SU-DHL-6 (cell line): ENCODE measurements at regions not wholly inside any gene's neighbourhood (a gene's known extent, or its start where the extent isn't known, plus 50 kb on each side); places are given as distances from the start of the nearest gene placed in this dataset.
"Not testable (repeated sequence)": the region's sequence is repeated elsewhere in the genome, so short reads cannot be mapped to it uniquely, and the experiment has no call there.

Experiments
- H2AFZ ChIP-seq: fragments of 200-600 bp; sonication (generic); 2 replicates; pipeline ENCODE4 v1.6.1; 2014; ENCODE audit warnings: low read depth, mild to moderate bottlenecking, moderate library complexity, mixed read lengths, antibody characterized with exemption, low read length; ENCODE audit not compliant: severe bottlenecking
- H3F3A ChIP-seq: fragments of 200-600 bp; shearing (Covaris generic); 2 replicates; pipeline ENCODE4 v1.6.0; 2016; ENCODE audit warnings: antibody characterized with exemption, mild to moderate bottlenecking; ENCODE audit not compliant: insufficient read depth
- H3K27ac ChIP-seq: fragments of 200-600 bp; sonication (generic); 2 replicates; pipeline ENCODE4 v1.5.1; 2016; ENCODE audit warnings: low read depth, mild to moderate bottlenecking, low read length, moderate library complexity, mixed read lengths
- H3K27me3 ChIP-seq: fragments of 200-600 bp; sonication (generic), shearing (Covaris generic); 2 replicates; pipeline ENCODE4 v1.6.0; 2014; ENCODE audit warnings: mild to moderate bottlenecking, low read length
- H3K36me3 ChIP-seq: fragments of 200-600 bp; sonication (generic); 2 replicates; pipeline ENCODE4 v1.6.1; 2014; ENCODE audit warnings: mild to moderate bottlenecking, low read length, mixed read lengths
- H3K4me2 ChIP-seq: fragments of 300-600, 200-600 bp; shearing (Covaris generic), sonication (generic); 2 replicates; pipeline ENCODE4 v1.6.0; 2014; ENCODE audit warnings: low read length, low read depth, mild to moderate bottlenecking; ENCODE audit not compliant: poor library complexity, severe bottlenecking
- H3K4me3 ChIP-seq: fragments of 200-600 bp; sonication (generic); 2 replicates; pipeline ENCODE4 v1.5.1; 2014; ENCODE audit warnings: antibody characterized with exemption, low read length, mild to moderate bottlenecking, mixed read lengths; ENCODE audit not compliant: insufficient read depth, poor library complexity, severe bottlenecking
- H3K79me2 ChIP-seq: fragments of 200-600 bp; sonication (generic); 2 replicates; pipeline ENCODE4 v1.6.1; 2014; ENCODE audit warnings: mild to moderate bottlenecking, low read length, moderate library complexity; ENCODE audit not compliant: insufficient read depth
- H3K9ac ChIP-seq: fragments of 200-600 bp; sonication (generic); 2 replicates; pipeline ENCODE4 v1.7.0; 2014; ENCODE audit warnings: mild to moderate bottlenecking, low read length
- H3K9me2 ChIP-seq: fragments of 200-600 bp; sonication (generic); replicated peaks from 2 replicates; pipeline ENCODE4 v1.6.1; 2014; ENCODE audit warnings: low read length; ENCODE audit not compliant: insufficient read depth
- H3K9me3 ChIP-seq: fragments of 200-600 bp; sonication (generic); 2 replicates; pipeline ENCODE4 v1.6.1; 2014; ENCODE audit warnings: low read length, mixed read lengths; ENCODE audit not compliant: insufficient read depth
- H4K20me1 ChIP-seq: fragments of 200-600 bp; sonication (generic); 2 replicates; pipeline ENCODE4 v1.6.1; 2014; ENCODE audit warnings: low read depth, mild to moderate bottlenecking, antibody characterized with exemption, low read length, moderate library complexity, mixed read lengths

DNA sequence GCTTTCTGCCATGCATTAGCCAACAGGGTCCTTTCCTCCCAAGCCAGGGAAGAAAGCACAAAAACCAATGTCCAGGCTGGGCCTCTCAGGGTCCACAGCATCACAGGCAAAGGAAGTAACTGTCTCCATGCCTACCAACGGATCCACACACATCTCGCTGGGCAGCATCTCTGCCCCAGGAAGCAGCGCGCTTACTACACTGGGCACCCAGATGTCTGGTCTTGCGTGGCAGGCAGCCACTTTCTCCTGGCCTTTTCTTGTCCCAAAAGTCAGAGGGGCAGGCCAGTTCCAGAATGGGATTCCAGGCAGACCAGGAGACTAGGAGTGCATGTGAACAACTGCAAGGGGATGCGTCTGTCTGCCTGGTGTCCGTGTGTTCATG is 153.3 kb upstream of the PLGLB2 start:
- H3K27ac ChIP-seq, H3K9me2 ChIP-seq, H2AFZ ChIP-seq, H3K4me2 ChIP-seq, H3K79me2 ChIP-seq, H3F3A ChIP-seq, H3K36me3 ChIP-seq, H3K9ac ChIP-seq, H3K4me3 ChIP-seq, H4K20me1 ChIP-seq, H3K9me3 ChIP-seq, H3K27me3 ChIP-seq: not testable (repeated sequence)

- not testable (repeated sequence) for H3K4me3 ChIP-seq, H3K9me2 ChIP-seq, H3K79me2 ChIP-seq, H3K27ac ChIP-seq, H3K36me3 ChIP-seq, H3F3A ChIP-seq, H3K27me3 ChIP-seq, H4K20me1 ChIP-seq, H3K9me3 ChIP-seq, H3K4me2 ChIP-seq, H2AFZ ChIP-seq, H3K9ac ChIP-seq
These were observed 152.9 kb upstream of the PLGLB2 start for GRCh38 chr2:87595017-87595416.

GRCh38 chr2:87600961-87601360 is 146.9 kb upstream of the PLGLB2 start:
- H2AFZ ChIP-seq, H3K9me3 ChIP-seq, H3K79me2 ChIP-seq, H3K4me2 ChIP-seq, H4K20me1 ChIP-seq, H3K27ac ChIP-seq, H3K27me3 ChIP-seq, H3K9me2 ChIP-seq, H3K36me3 ChIP-seq, H3K9ac ChIP-seq, H3F3A ChIP-seq, H3K4me3 ChIP-seq: not testable (repeated sequence)

DNA sequence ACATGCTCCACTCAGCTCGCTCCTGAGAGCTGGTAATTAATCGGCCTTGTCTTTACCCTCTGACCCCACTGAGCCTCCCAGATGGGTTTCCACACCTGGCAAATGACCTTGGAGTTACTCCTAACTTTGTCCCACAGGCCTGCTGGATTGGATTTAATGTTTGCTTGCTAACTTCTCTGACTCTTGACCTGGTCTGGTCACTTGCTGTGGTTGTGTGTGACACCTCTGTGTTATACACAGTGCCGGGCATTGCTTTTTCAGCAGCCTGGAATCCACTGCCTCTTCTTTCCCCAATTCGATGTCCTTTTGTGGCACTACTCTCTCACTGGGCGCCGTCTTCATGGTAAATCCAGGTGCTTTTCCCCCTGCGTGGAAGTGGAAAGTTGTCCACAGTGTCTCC is 145.8 kb upstream of the PLGLB2 start:
- not testable (repeated sequence) for H3K9me3 ChIP-seq, H3K36me3 ChIP-seq, H3K4me2 ChIP-seq, H3K27ac ChIP-seq, H3K4me3 ChIP-seq, H3K9me2 ChIP-seq, H3K27me3 ChIP-seq, H3K9ac ChIP-seq, H3K79me2 ChIP-seq, H2AFZ ChIP-seq, H3F3A ChIP-seq, H4K20me1 ChIP-seq

- H4K20me1 ChIP-seq, H3K9me2 ChIP-seq: not testable (repeated sequence)
These were observed 145.2 kb upstream of the PLGLB2 start for GRCh38 chr2:87602728-87603127.

DNA sequence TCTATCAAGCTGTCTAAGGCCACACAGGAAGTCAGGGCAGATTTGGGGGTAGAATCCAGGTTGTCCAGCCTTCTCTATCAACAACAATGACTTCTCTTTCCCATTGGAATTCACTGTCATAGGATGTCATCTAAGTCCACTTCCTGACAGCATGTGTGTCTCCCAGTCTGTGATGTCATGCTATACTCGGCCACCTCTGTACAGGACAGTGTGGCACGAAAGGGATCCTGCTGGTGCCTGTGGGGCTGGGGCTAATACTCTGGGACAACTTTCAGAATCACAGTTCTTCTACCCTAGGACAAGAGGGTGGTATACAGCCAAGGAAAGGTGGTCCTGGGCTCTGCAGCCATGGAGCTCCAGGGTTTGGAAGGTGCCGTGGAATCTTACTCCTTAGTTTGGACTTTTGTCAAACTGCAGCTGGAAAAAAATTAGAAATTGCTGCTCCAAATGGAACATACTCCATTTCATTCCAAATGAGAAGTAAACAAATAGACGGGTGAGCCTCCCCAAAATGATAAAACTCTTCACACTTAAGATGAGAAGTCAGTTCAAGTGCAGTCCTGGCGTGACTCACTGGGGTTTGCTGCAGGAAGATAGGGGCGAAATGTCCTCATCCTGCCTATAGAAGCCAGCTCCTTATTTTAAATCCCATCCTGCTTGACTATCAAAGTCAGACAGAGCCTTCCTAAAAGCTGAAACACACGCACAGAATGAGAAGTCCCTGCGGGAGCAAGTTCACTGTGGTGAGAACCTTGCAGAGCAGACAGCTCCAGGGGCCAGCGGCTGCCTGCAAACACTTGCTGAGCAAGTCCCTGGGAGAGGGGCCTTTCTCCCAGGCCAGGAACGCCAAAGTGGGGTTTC is 144.2 kb upstream of the PLGLB2 start:
- H3K27ac ChIP-seq, H3K9me2 ChIP-seq, H3F3A ChIP-seq, H3K4me3 ChIP-seq, H3K9ac ChIP-seq, H3K36me3 ChIP-seq, H4K20me1 ChIP-seq, H3K27me3 ChIP-seq, H2AFZ ChIP-seq, H3K4me2 ChIP-seq, H3K9me3 ChIP-seq, H3K79me2 ChIP-seq: not testable (repeated sequence)

More at GRCh38 chr2:87602728-87603127, 145.2 kb upstream of the PLGLB2 start:
- not testable (repeated sequence) for H3K36me3 ChIP-seq, H3K9me3 ChIP-seq, H3F3A ChIP-seq, H3K4me2 ChIP-seq, H3K27ac ChIP-seq, H3K4me3 ChIP-seq, H3K9ac ChIP-seq, H3K27me3 ChIP-seq, H3K79me2 ChIP-seq, H2AFZ ChIP-seq

DNA sequence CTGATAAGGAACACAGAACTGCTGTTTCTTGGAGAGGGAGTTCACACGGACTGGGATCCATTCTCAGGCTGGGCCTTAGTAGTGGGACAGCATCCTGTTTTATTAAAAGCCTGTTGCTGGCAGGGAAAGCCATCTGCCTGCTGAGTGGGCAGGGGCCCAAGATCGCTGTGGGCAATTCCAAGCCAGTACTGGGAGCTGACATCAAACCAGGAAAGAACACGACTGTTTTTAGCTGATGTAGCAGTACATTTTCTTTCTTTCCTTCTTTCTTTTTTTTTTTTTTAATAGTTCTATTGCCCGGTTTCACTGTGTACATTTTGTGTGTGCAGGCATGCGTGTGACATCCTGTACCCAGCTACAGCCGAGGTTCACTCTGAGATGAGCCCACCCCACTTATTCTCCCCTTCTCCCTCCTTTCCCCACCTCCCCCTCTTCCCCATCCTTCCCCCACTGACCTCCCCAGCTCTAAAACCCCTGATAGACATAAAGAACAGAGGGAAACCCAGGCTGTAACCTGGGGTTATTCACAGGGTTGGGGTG is 143.5 kb upstream of the PLGLB2 start:
- H4K20me1 ChIP-seq, H3K9me2 ChIP-seq, H3K4me2 ChIP-seq, H3K9me3 ChIP-seq, H3K9ac ChIP-seq, H3K27ac ChIP-seq, H3K4me3 ChIP-seq, H3K36me3 ChIP-seq, H3F3A ChIP-seq, H2AFZ ChIP-seq, H3K79me2 ChIP-seq, H3K27me3 ChIP-seq: not testable (repeated sequence)

DNA sequence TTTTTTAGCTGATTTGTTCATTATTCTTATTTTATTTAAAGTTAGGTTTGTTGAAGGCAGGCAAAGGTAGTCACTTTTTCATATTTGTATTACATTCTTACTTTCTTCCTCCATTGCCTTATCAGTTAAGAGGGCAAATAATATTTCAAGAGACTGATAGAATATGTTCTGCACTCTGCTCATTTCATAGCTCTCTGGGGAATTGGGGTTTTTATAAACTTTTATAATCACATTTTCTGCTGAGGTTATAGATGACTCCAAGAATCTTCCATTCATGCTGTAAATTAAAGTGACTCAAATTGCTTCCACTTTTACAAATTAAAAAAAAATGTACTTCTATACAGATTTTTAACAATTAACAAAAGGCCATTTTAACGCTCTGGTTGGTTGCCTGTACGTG is 142.9 kb upstream of the PLGLB2 start:
- not testable (repeated sequence) for H3F3A ChIP-seq, H4K20me1 ChIP-seq, H3K27me3 ChIP-seq, H3K4me3 ChIP-seq, H3K4me2 ChIP-seq, H2AFZ ChIP-seq, H3K79me2 ChIP-seq, H3K27ac ChIP-seq, H3K36me3 ChIP-seq, H3K9ac ChIP-seq, H3K9me2 ChIP-seq, H3K9me3 ChIP-seq
